ENCODE measurements at regions not wholly inside any gene's neighbourhood (a gene's known extent, or its start where the extent isn't known, plus 50 kb on each side); places are given as distances from the start of the nearest gene placed in this dataset.

DNA sequence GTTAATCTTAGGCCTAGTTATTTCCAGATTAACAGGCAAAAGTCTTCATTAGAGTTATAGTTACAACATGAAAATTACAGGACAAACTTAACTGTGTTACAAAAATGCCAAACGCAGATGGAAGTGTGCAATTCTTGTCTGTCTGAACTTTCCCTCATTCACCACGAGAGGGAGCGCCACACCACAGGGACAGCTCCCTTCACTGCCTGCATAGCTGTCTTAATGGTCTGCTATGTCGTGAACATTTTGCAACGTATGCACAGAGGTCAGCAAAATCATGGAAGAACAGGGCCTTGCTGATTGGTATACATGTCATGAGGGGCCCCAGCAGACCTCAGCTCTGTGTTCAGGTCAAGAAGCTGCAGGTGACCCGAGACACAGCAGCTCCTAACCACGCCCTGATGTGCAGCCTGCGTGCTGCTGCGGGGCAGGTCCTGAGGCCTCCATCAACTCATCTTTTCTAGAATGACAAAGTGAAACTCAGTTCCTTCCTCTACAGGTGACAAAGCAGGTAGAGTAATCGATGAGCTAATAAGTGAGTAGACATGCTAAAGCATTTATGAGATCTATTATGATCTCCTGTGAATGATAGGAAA is 78.8 kb upstream of the ATP8B1 start:
- TF ChIP-seq POLR2A (IDR thresholded peaks at IDR 0.05; ENCODE audit: low read length) (no peak), NPAS2 (CRISPR knock-in tag; IDR thresholded peaks at IDR 0.05; ENCODE audit: borderline replicate concordance) (no peak), CEBPB (IDR thresholded peaks at IDR 0.05) (no peak)

Measured in A549 (cell line).